HAP-1 (cell line): ENCODE measurements at regions not wholly inside any gene's neighbourhood (a gene's known extent, or its start where the extent isn't known, plus 50 kb on each side); places are given as distances from the start of the nearest gene placed in this dataset.

Source experiments
- DNase-seq, 2 experiments: peaks; one replicate each; pipeline ENCODE4 v3.0.0-alpha.2; 2016 to 2020; ENCODE audit warnings: low spot score in 2 of 2
- H3K27me3 ChIP-seq: fragments of 250-450 bp; sonication (Bioruptor Pico); 2 replicates; pipeline ENCODE4 v1.5.1; 2020; ENCODE audit warnings: low read depth, mild to moderate bottlenecking, moderate library complexity
- H3K36me3 ChIP-seq: fragments of 250-450 bp; sonication (Bioruptor Pico); replicated peaks from 2 replicates; pipeline ENCODE4 v1.5.1; 2020; ENCODE audit warnings: mild to moderate bottlenecking
- H3K4me1 ChIP-seq: fragments of 250-450 bp; sonication (Bioruptor Pico); 2 replicates; pipeline ENCODE4 v1.5.1; 2020; ENCODE audit warnings: mild to moderate bottlenecking
- H3K4me3 ChIP-seq: fragments of 250-450 bp; sonication (Bioruptor Pico); 2 replicates; pipeline ENCODE4 v1.5.1; 2020; ENCODE audit warnings: mild to moderate bottlenecking, moderate library complexity
- H3K9me3 ChIP-seq: fragments of 250-450 bp; sonication (Bioruptor Pico); 2 replicates; pipeline ENCODE4 v1.5.1; 2020; ENCODE audit warnings: mild to moderate bottlenecking, moderate library complexity
- in situ Hi-C: fragments of 300-500 bp; cut with MboI; formaldehyde crosslinking; loops from 3 replicates; pipeline ENCODE4 v1.14.3; 2020; ENCODE audit warnings: low sequenced_read_pairs, inconsistent platforms, mixed read lengths

DNA sequence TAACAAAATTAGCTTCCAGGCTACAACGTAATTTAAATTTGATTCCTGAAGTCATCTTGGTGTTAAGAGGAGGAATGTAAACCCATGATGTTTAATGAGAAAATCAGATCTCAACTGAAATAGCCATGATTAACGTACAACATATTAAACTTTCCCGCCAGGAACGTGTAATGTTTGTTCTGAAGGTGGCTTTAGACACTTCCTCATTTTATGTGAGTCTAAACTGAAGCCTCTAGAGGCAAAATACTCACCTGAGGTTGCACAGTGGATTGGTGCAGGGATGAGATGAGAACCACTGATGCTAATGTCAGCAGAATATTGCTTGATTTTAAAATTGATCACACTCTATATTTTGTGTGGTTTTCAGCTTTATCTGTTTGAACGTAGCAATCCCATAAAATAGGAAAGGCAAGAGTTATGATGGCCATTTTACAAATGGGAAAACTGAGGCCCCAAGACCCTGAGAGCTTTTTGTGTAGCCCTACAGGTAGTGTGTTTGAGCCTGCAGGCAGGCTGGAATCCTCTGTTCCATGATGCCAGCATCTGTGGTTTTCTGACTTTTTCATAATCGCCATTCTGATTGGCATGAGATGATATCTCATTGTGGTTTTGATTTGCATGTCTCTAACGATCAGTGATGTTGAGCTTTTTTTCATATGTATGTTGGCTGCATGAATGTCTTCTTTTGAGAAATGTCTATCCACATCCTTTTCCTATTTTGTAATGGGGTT is 243.7 kb upstream of the BMPER start:
- Histone ChIP-seq H3K27me3 (no peaks in the 10 kb centered on the region), H3K9me3 (no peaks in the 10 kb centered on the region), H3K4me3 (no peak overlapping the region), H3K36me3 (no peaks in the 10 kb centered on the region), H3K4me1 (no peaks in the 10 kb centered on the region)
- in situ Hi-C loops: no loop called here
- DNase-seq: no peak

GRCh38 chr7:33666531-33666930 is 238.8 kb upstream of the BMPER start:
- H3K36me3 ChIP-seq: no peaks in the 10 kb centered on the region
- no peaks in the 10 kb centered on the region for H3K9me3 ChIP-seq
- in situ Hi-C loops: no loop called here
- H3K4me3 ChIP-seq: no peak overlapping the region
- DNase-seq: no peak
- no peaks in the 10 kb centered on the region for H3K27me3 ChIP-seq
- no peaks in the 10 kb centered on the region for H3K4me1 ChIP-seq

GRCh38 chr7:33667196-33667595 is 238.1 kb upstream of the BMPER start:
- no peak for DNase-seq
- Histone ChIP-seq H3K27me3 (no peaks in the 10 kb centered on the region), H3K36me3 (no peaks in the 10 kb centered on the region), H3K9me3 (no peaks in the 10 kb centered on the region), H3K4me1 (no peaks in the 10 kb centered on the region), H3K4me3 (no peak overlapping the region)
- in situ Hi-C loops: no loop called here

- no peaks in the 10 kb centered on the region for H3K36me3 ChIP-seq
- in situ Hi-C loops: no loop called here
- DNase-seq: no peak
- no peak overlapping the region for H3K4me3 ChIP-seq
- H3K27me3 ChIP-seq: no peaks in the 10 kb centered on the region
- H3K4me1 ChIP-seq: no peaks in the 10 kb centered on the region
- no peaks in the 10 kb centered on the region for H3K9me3 ChIP-seq
Measured at GRCh38 chr7:33669251-33669670, 236.1 kb upstream of the BMPER start.

- DNase-seq: no peak
- in situ Hi-C loops: no loop called here
Measured at GRCh38 chr7:33671531-33672262, 233.6 kb upstream of the BMPER start.

DNA sequence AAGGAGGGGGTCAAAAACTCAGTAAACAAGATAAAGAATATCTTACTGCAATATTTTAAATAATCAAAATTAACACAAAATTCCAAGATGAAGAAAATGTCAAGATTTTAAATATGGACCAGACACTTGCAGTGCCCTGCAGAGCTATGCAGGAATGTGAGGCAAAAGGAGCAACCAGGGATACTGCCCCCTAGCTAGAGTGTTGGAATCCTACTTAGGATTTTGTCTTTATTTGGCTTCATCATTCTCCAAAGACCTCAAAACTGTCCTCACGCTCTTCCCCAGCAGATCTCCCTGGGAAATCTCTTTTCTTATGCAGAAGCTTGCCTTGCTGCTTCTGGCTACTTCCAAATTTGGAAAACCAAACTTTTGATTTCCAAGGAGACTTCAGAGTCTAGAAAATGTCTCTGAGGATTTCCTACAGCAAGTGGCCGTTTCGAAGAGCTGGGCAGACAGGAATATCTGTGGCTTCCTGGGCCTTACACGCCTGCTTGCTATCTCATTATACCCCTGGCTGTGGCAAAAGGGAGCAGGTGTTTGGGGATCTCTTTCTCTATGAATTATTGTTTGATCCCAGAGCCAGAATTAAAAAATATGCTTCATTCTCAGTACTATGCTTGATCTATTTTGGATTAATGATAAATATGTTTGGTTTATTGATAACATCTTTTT is 232.2 kb upstream of the BMPER start:
- in situ Hi-C loops: no loop called here
- Histone ChIP-seq H3K4me3 (no peak overlapping the region), H3K27me3 (no peaks in the 10 kb centered on the region), H3K36me3 (no peaks in the 10 kb centered on the region), H3K9me3 (no peaks in the 10 kb centered on the region), H3K4me1 (no peaks in the 10 kb centered on the region)
- DNase-seq: no peak

More at GRCh38 chr7:33671531-33672262, 233.6 kb upstream of the BMPER start:
- Histone ChIP-seq H3K9me3 (no peaks in the 10 kb centered on the region), H3K36me3 (no peaks in the 10 kb centered on the region), H3K4me1 (no peaks in the 10 kb centered on the region), H3K4me3 (no peak overlapping the region), H3K27me3 (no peaks in the 10 kb centered on the region)

- Histone ChIP-seq H3K36me3 (no peaks in the 10 kb centered on the region), H3K27me3 (no peaks in the 10 kb centered on the region), H3K4me1 (no peaks in the 10 kb centered on the region), H3K9me3 (no peaks in the 10 kb centered on the region), H3K4me3 (no peak overlapping the region)
- no peak for DNase-seq
- in situ Hi-C loops: no loop called here
Measured at GRCh38 chr7:33674804-33675411, 230.4 kb upstream of the BMPER start.

DNA sequence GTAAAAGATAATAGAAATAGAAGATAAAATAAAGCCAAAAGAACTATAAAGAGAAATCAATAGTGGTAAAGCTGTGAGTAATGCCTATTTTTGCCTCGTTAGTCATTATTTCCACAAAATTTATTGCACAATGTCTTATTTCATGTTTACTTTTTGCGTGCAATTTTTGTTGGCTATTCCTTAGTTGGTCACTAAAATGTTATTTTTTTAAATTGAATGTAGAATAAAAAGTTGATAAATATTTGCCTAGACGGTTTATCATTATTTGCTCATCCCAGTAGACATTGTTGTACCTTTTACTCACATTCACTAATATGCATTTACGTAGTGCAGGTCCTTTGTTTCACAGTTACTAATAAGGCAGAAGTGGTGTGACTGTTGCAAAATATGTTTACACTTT is 227.8 kb upstream of the BMPER start:
- H3K9me3 ChIP-seq: no peaks in the 10 kb centered on the region
- H3K36me3 ChIP-seq: no peaks in the 10 kb centered on the region
- in situ Hi-C loops: no loop called here
- H3K27me3 ChIP-seq: no peaks in the 10 kb centered on the region
- no peak overlapping the region for H3K4me3 ChIP-seq
- no peaks in the 10 kb centered on the region for H3K4me1 ChIP-seq
- DNase-seq: no peak

- Histone ChIP-seq H3K4me3 (no peak overlapping the region), H3K27me3 (no peaks in the 10 kb centered on the region), H3K36me3 (no peaks in the 10 kb centered on the region), H3K9me3 (no peaks in the 10 kb centered on the region), H3K4me1 (no peaks in the 10 kb centered on the region)
- no peak for DNase-seq
- in situ Hi-C loops: no loop called here
Measured at GRCh38 chr7:33678569-33679335, 226.6 kb upstream of the BMPER start.

GRCh38 chr7:33680682-33681081 is 224.7 kb upstream of the BMPER start:
- no peaks in the 10 kb centered on the region for H3K9me3 ChIP-seq
- no peak overlapping the region for H3K4me3 ChIP-seq
- no peak for DNase-seq
- no peaks in the 10 kb centered on the region for H3K4me1 ChIP-seq
- no peaks in the 10 kb centered on the region for H3K36me3 ChIP-seq
- in situ Hi-C loops: no loop called here
- H3K27me3 ChIP-seq: no peaks in the 10 kb centered on the region

DNA sequence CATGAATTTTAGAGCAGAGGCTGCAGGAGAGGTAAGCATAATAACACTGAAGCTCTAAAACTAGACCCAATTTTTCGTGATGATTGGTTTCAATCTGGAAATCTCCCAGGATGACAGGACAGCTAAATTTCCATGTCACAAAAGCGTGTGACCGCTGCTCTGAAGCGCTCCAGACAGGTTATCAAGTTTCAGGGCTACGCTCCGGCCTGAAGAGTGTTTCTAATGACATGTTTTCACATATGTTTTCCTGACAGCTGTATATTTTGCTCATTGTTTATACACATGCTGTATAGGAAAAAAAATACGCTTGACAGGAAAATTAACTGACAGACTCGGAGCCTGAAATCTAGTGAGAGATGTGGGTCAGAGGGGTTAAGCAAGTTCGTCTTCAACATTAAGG is 219.8 kb upstream of the BMPER start:
- no peak overlapping the region for H3K4me3 ChIP-seq
- no peaks in the 10 kb centered on the region for H3K4me1 ChIP-seq
- no peaks in the 10 kb centered on the region for H3K9me3 ChIP-seq
- DNase-seq: no peak
- in situ Hi-C loops: no loop called here
- no peaks in the 10 kb centered on the region for H3K27me3 ChIP-seq
- no peaks in the 10 kb centered on the region for H3K36me3 ChIP-seq

GRCh38 chr7:33685981-33686683 is 219.2 kb upstream of the BMPER start:
- H3K9me3 ChIP-seq: no peaks in the 10 kb centered on the region
- DNase-seq: peak in 1 of 2 experiments; percentile 9
- H3K4me3 ChIP-seq: no peak overlapping the region
- in situ Hi-C loops: no loop called here
- no peaks in the 10 kb centered on the region for H3K27me3 ChIP-seq
- H3K4me1 ChIP-seq: no peaks in the 10 kb centered on the region
- H3K36me3 ChIP-seq: no peaks in the 10 kb centered on the region

- Histone ChIP-seq H3K27me3 (no peaks in the 10 kb centered on the region), H3K9me3 (no peaks in the 10 kb centered on the region), H3K4me1 (no peaks in the 10 kb centered on the region), H3K4me3 (no peak overlapping the region), H3K36me3 (no peaks in the 10 kb centered on the region)
- no peak for DNase-seq
- in situ Hi-C loops: no loop called here
Measured at GRCh38 chr7:33687625-33688024, 217.7 kb upstream of the BMPER start.
